Kidney epithelial cell (primary cell): ENCODE measurements at regions not wholly inside any gene's neighbourhood (a gene's known extent, or its start where the extent isn't known, plus 50 kb on each side); places are given as distances from the start of the nearest gene placed in this dataset.

Source experiments
- DNase-seq: peaks from one replicate; pipeline ENCODE4 v3.0.0-alpha.2; 2010; ENCODE audit warnings: low read depth
- H3K27me3 ChIP-seq: 2 replicates; pipeline ENCODE4 v1.6.0; 2011; ENCODE audit warnings: low read length; ENCODE audit not compliant: control insufficient read depth, insufficient read depth
- H3K36me3 ChIP-seq: 2 replicates; pipeline ENCODE4 v1.5.1; 2011; ENCODE audit warnings: low read length; ENCODE audit not compliant: control insufficient read depth, insufficient read depth
- H3K4me3 ChIP-seq: 2 replicates; pipeline ENCODE4 v1.5.1; 2011; ENCODE audit warnings: low read depth, mild to moderate bottlenecking, control low read depth, low read length
- CTCF ChIP-seq: IDR thresholded peaks from 2 replicates; pipeline ENCODE4 v1.5.1; 2011; ENCODE audit warnings: mild to moderate bottlenecking, moderate library complexity, low read length, control low read depth, inconsistent platforms; ENCODE audit not compliant: insufficient read depth, poor library complexity, severe bottlenecking

- DNase-seq = no peak
- H3K4me3 ChIP-seq = no peak overlapping the region
- TF ChIP-seq CTCF = no peak
- H3K36me3 ChIP-seq = no peaks in the 10 kb centered on the region
- peaks cover 3% of the 10 kb centered on the region for H3K27me3 ChIP-seq
Measured at GRCh38 chr9:126036881-126037291, 289.7 kb downstream of the PBX3 start.

GRCh38 chr9:126038790-126039189, 287.8 kb upstream of the MVB12B start:
- Histone ChIP-seq H3K4me3 (no peak overlapping the region), H3K27me3 (peaks cover 3% of the 10 kb centered on the region), H3K36me3 (no peaks in the 10 kb centered on the region)
- DNase-seq = no peak
- no peak for TF ChIP-seq CTCF

GRCh38 chr9:126043681-126044080, 282.9 kb upstream of the MVB12B start:
- Histone ChIP-seq H3K27me3 (no peaks in the 10 kb centered on the region), H3K4me3 (no peak overlapping the region), H3K36me3 (no peaks in the 10 kb centered on the region)
- no peak for DNase-seq
- no peak for TF ChIP-seq CTCF

GRCh38 chr9:126049088-126049487, 277.5 kb upstream of the MVB12B start:
- no peak for DNase-seq
- no peak overlapping the region for H3K4me3 ChIP-seq
- no peak for TF ChIP-seq CTCF
- H3K36me3 ChIP-seq = no peaks in the 10 kb centered on the region
- H3K27me3 ChIP-seq = peaks cover 7% of the 10 kb centered on the region

- no peak for DNase-seq
- H3K27me3 ChIP-seq = peaks cover 7% of the 10 kb centered on the region
- no peak overlapping the region for H3K4me3 ChIP-seq
- TF ChIP-seq CTCF = no peak
- no peaks in the 10 kb centered on the region for H3K36me3 ChIP-seq
Measured at GRCh38 chr9:126049896-126050604, 276.6 kb upstream of the MVB12B start.

- Histone ChIP-seq H3K27me3 (peaks cover 7% of the 10 kb centered on the region), H3K4me3 (no peak overlapping the region), H3K36me3 (no peaks in the 10 kb centered on the region)
- no peak for TF ChIP-seq CTCF
- no peak for DNase-seq
Measured at GRCh38 chr9:126050605-126050990, 276.0 kb upstream of the MVB12B start.
